C4-2B (cell line): ENCODE measurements at regions not wholly inside any gene's neighbourhood (a gene's known extent, or its start where the extent isn't known, plus 50 kb on each side); places are given as distances from the start of the nearest gene placed in this dataset.

Source experiments
- CTCF ChIP-seq: fragments of 450-650 bp; conservative IDR thresholded peaks from 2 replicates; pipeline ENCODE4 v1.5.1; 2017; ENCODE audit warnings: mild to moderate bottlenecking
- ZFX ChIP-seq: fragments of 450-650 bp; IDR thresholded peaks from 2 replicates; pipeline ENCODE4 v1.6.1; 2017

GRCh38 chr10:131430716-131431412 is 119.3 kb upstream of the TCERG1L start:
- TF ChIP-seq CTCF = no peak
- TF ChIP-seq ZFX = no peak
